GM12878 (cell line): ENCODE measurements at regions not wholly inside any gene's neighbourhood (a gene's known extent, or its start where the extent isn't known, plus 50 kb on each side); places are given as distances from the start of the nearest gene placed in this dataset.

ENCODE experiments used
- ATAC-seq: fragments of 200-7000 bp; cut with Tn5 transposase; 3 replicates; pipeline ENCODE4 v1.9.1; 2020; ENCODE audit warnings: mild to moderate bottlenecking, moderate library complexity
- BruUV-seq: library from RNA; stranded (reverse); fragments of 400-500 nt; replicated peaks from 2 replicates; lab custom pipeline; 2021; lab: Mats Ljungman, UMichigan
- CTCF ChIA-PET: fragments of 300-600 bp; sonication (Branson Sonifier 250); formaldehyde crosslinking; extraction: SDS; loops from one replicate; lab custom pipeline; 2021; ENCODE audit warnings: inconsistent platforms; lab: Yijun Ruan, JAX
- POLR2A ChIA-PET: fragments of 350-600 bp; formaldehyde crosslinking; extraction: SDS; loops from one replicate; lab custom pipeline; 2021; ENCODE audit warnings: inconsistent platforms; lab: Charles Lee
- RAD21 ChIA-PET: fragments of 300-600 bp; sonication (Branson Sonifier 250); formaldehyde crosslinking; loops from one replicate; lab custom pipeline; 2023; ENCODE audit warnings: antibody characterized with exemption; ENCODE audit not compliant: unreplicated experiment; lab: Charles Lee
- SMC1A ChIA-PET: fragments of 300-600 bp; sonication (Branson Sonifier 250); formaldehyde crosslinking; loops from one replicate; lab custom pipeline; 2023; ENCODE audit not compliant: unreplicated experiment, uncharacterized antibody; lab: Charles Lee
- DNase-seq: peaks from one replicate; pipeline ENCODE4 v3.0.0-alpha.2; 2011; ENCODE audit warnings: low read depth, low spot score
- FAIRE-seq: peaks from 3 replicates; lab custom pipeline; 2011; peaks lifted over from hg19 to GRCh38; lab: Jason Lieb, UNC
- H2AFZ ChIP-seq: 2 replicates; pipeline ENCODE4 v1.6.0; 2011; ENCODE audit warnings: low read depth, low read length, control low read depth; ENCODE audit not compliant: control insufficient read depth
- H3K27ac ChIP-seq: 2 replicates; pipeline ENCODE4 v1.5.1; 2011; ENCODE audit warnings: control low read depth; ENCODE audit not compliant: control insufficient read depth, insufficient read depth
- H3K27me3 ChIP-seq, 2 experiments: replicated peaks in 1 of 2; 2 replicates each; pipeline versions ENCODE4 v1.6.0 to v1.6.1; 2011; ENCODE audit warnings: low read length in 1 of 2; ENCODE audit not compliant: control insufficient read depth in 2 of 2, insufficient read depth in 2 of 2
- H3K36me3 ChIP-seq, 2 experiments: 2 replicates each; pipeline ENCODE4 v1.5.1; 2011; ENCODE audit warnings: low read length in 1 of 2; ENCODE audit not compliant: control insufficient read depth in 2 of 2, insufficient read depth in 2 of 2
- H3K4me1 ChIP-seq: 2 replicates; pipeline ENCODE4 v1.6.1; 2011; ENCODE audit warnings: mild to moderate bottlenecking, low read length, moderate library complexity, mixed read lengths; ENCODE audit not compliant: control insufficient read depth, insufficient read depth
- H3K4me2 ChIP-seq: 2 replicates; pipeline ENCODE4 v1.6.0; 2011; ENCODE audit warnings: control low read depth; ENCODE audit not compliant: control insufficient read depth, insufficient read depth
- H3K4me3 ChIP-seq: fragments of 200-600 bp; sonication (generic); 2 replicates; pipeline ENCODE4 v1.5.1; 2016
- H3K79me2 ChIP-seq: 2 replicates; pipeline ENCODE4 v1.6.0; 2011; ENCODE audit warnings: low read length; ENCODE audit not compliant: control insufficient read depth, insufficient read depth
- H3K9ac ChIP-seq: 2 replicates; pipeline ENCODE4 v1.8.0; 2011; ENCODE audit warnings: low read length, control low read depth, mixed read lengths; ENCODE audit not compliant: control insufficient read depth, insufficient read depth
- H3K9me3 ChIP-seq: replicated peaks from 3 replicates; pipeline ENCODE4 v1.5.1; 2011; ENCODE audit warnings: mild to moderate bottlenecking, low read length; ENCODE audit not compliant: control insufficient read depth, insufficient read depth
- H4K20me1 ChIP-seq: 2 replicates; pipeline ENCODE4 v1.6.0; 2011; ENCODE audit not compliant: control insufficient read depth, insufficient read depth
- ATF3 ChIP-seq: IDR thresholded peaks from 2 replicates; pipeline ENCODE4 v1.6.1; 2011; ENCODE audit warnings: low read depth, mild to moderate bottlenecking, low read length, moderate library complexity, borderline replicate concordance; ENCODE audit errors: extremely low read depth
- BACH1 ChIP-seq: fragments of 450-650 bp; IDR thresholded peaks from 2 replicates; pipeline ENCODE4 v1.6.1; 2017; ENCODE audit warnings: mild to moderate bottlenecking, borderline replicate concordance
- BCLAF1 ChIP-seq: fragments of 450-650 bp; IDR thresholded peaks from 2 replicates; pipeline ENCODE4 v1.6.1; 2017; ENCODE audit warnings: antibody characterized with exemption, mild to moderate bottlenecking, moderate library complexity
- BHLHE40 ChIP-seq, 2 experiments: fragments of 450-650 bp in 1 of 2; IDR thresholded peaks; 2 replicates each; pipeline ENCODE4 v1.6.1; 2011 to 2017; ENCODE audit warnings: low read depth in 2 of 2, borderline replicate concordance in 1 of 2, improper control_type of control experiment in 1 of 2, low read length in 1 of 2, mild to moderate bottlenecking in 1 of 2
- CHD1 ChIP-seq: IDR thresholded peaks from 2 replicates; pipeline ENCODE4 v1.6.1; 2012; ENCODE audit warnings: low read depth, low read length, improper control_type of control experiment
- DPF2 ChIP-seq: fragments of 450-650 bp; IDR thresholded peaks from 2 replicates; pipeline ENCODE4 v1.6.1; 2017; ENCODE audit warnings: mild to moderate bottlenecking
- FOXK2 ChIP-seq: fragments of 450-650 bp; IDR thresholded peaks from 2 replicates; pipeline ENCODE4 v1.6.1; 2017; ENCODE audit warnings: mild to moderate bottlenecking, moderate library complexity
- IKZF1 ChIP-seq: fragments of 450-650 bp; conservative IDR thresholded peaks from 2 replicates; pipeline ENCODE4 v1.6.1; 2017; ENCODE audit warnings: antibody characterized with exemption, mild to moderate bottlenecking
- JUNB ChIP-seq: IDR thresholded peaks from 2 replicates; pipeline ENCODE4 v1.6.1; 2016; ENCODE audit warnings: antibody characterized with exemption, mild to moderate bottlenecking
- MTA3 ChIP-seq: IDR thresholded peaks from 2 replicates; pipeline ENCODE4 v1.6.1; 2012; ENCODE audit warnings: low read length, inconsistent platforms, borderline replicate concordance
- NR2F1 ChIP-seq: fragments of 450-650 bp; conservative IDR thresholded peaks from 2 replicates; pipeline ENCODE4 v1.6.1; 2017; ENCODE audit warnings: mild to moderate bottlenecking
- RELB ChIP-seq: fragments of 450-650 bp; IDR thresholded peaks from 2 replicates; pipeline ENCODE4 v1.6.1; 2017; ENCODE audit warnings: low read depth, mild to moderate bottlenecking, moderate library complexity
- SRF ChIP-seq, 2 experiments: IDR thresholded peaks; 2 replicates each; pipeline ENCODE4 v1.6.1; 2011; ENCODE audit warnings: low read depth in 2 of 2, low read length in 2 of 2, mild to moderate bottlenecking in 1 of 2, moderate library complexity in 1 of 2
- ZNF217 ChIP-seq: fragments of 450-650 bp; IDR thresholded peaks from 2 replicates; pipeline ENCODE4 v1.6.1; 2017; ENCODE audit warnings: antibody characterized with exemption, mild to moderate bottlenecking
- WGBS: methylation state at CpG from one replicate; pipeline ENCODE4 v1.1.6; 2016; ENCODE audit warnings: low lambda C conversion rate; ENCODE audit not compliant: insufficient replicate concordance, insufficient coverage; ENCODE audit errors: missing lambda C conversion rate; 5-methylcytosine and 5-hydroxymethylcytosine counted together
- in situ Hi-C: fragments of 300-500 bp; cut with MboI; formaldehyde crosslinking; loops from 9 replicates; pipeline ENCODE4 v1.14.3; 2018; ENCODE audit warnings: mixed read lengths
- intact Hi-C: fragments of 100-400 bp; cut with micrococcal nuclease; formaldehyde crosslinking; loops from one replicate; pipeline ENCODE4 v1.14.2; 2022; ENCODE audit not compliant: unreplicated experiment

GRCh38 chr13:48163061-48163460 lies 68.2 kb upstream of the MED4 start:
- H3K9me3 ChIP-seq = no peaks in the 10 kb centered on the region; the same call in 2 of the 3 replicates
- H3K36me3 ChIP-seq = no peaks in the 10 kb centered on the region
- 71% methylated on average over 4 of the region's 4 CpGs for WGBS
- TF ChIP-seq BHLHE40 (IDR thresholded peaks at IDR 0.05; ENCODE audit: borderline replicate concordance in 1 of 2, low read depth in 2 of 2, low read length in 1 of 2) (no peak), DPF2 (no peak), ZNF217 (no peak), ATF3 (no peak), MTA3 (no peak), NR2F1 (no peak), JUNB (no peak)
- in situ Hi-C loops = no loop called here
- RAD21 ChIA-PET = interaction anchor here (0.8 kb wide), 1 partner anchor 714 kb away, joined by 3 read pairs; no protein-coding TSS in a partner anchor
- H4K20me1 ChIP-seq = no peaks in the 10 kb centered on the region
- no TSS peak for BruUV-seq
- DNase-seq (no peak), ATAC-seq (no peak), FAIRE-seq (no peak)
- POLR2A ChIA-PET = no interaction called here
- intact Hi-C loops = no loop called here
- no peak overlapping the region for H2AFZ ChIP-seq
- SMC1A ChIA-PET = interaction anchor here (1.2 kb wide), 1 partner anchor 22 kb away, joined by 3 read pairs; no protein-coding TSS in a partner anchor
- no peaks in the 10 kb centered on the region for H3K4me1 ChIP-seq
- CTCF ChIA-PET = no interaction called here
- H3K9ac ChIP-seq = no peak overlapping the region
- peaks cover under 1 to 2% of the 10 kb centered on the region in 2 experiments; a peak in 1 of 4 replicates for H3K27me3 ChIP-seq
- no peak overlapping the region for H3K4me2 ChIP-seq
- no peak overlapping the region for H3K4me3 ChIP-seq
- no peaks in the 10 kb centered on the region for H3K79me2 ChIP-seq
- no peak overlapping the region for H3K27ac ChIP-seq

- POLR2A ChIA-PET = no interaction called here
Measured at GRCh38 chr13:48162217-48162616, 67.3 kb upstream of the MED4 start.

More at GRCh38 chr13:48162217-48162616, 67.3 kb upstream of the MED4 start:
- TF ChIP-seq BCLAF1 = no peak
- no peak for TF ChIP-seq SRF (IDR thresholded peaks at IDR 0.05; ENCODE audit: low read depth in 2 of 2, low read length in 2 of 2)
- TF ChIP-seq RELB = no peak
- no peak for TF ChIP-seq FOXK2
- no peak for TF ChIP-seq BACH1
- TF ChIP-seq CHD1 = no peak
- no peak for TF ChIP-seq IKZF1
- no peak overlapping the region for H2AFZ ChIP-seq
- no peaks in the 10 kb centered on the region; the same call in 2 of the 3 replicates for H3K9me3 ChIP-seq
- no peak for ATAC-seq
- ChIA-PET SMC1A (interaction anchor here (0.7 to 1.2 kb wide), 2 partner anchors 9 to 21 kb away, joined by 3 read pairs; no protein-coding TSS in a partner anchor), RAD21 (interaction anchor here (0.8 kb wide), 1 partner anchor 715 kb away, joined by 3 read pairs; no protein-coding TSS in a partner anchor), CTCF (interaction anchor here (1.1 kb wide), 1 partner anchor 12 kb away, joined by 3 read pairs; no protein-coding TSS in a partner anchor)
- no peak overlapping the region for H3K27ac ChIP-seq
- no peak for DNase-seq
- H3K4me1 ChIP-seq = no peaks in the 10 kb centered on the region
- no peak overlapping the region for H3K9ac ChIP-seq
- H3K4me2 ChIP-seq = no peak overlapping the region
- FAIRE-seq = no peak
- 93% methylated on average over 2 of the region's 2 CpGs for WGBS
- no peaks in the 10 kb centered on the region for H4K20me1 ChIP-seq
- H3K36me3 ChIP-seq = no peaks in the 10 kb centered on the region
- intact Hi-C loops (no loop called here), in situ Hi-C loops (no loop called here)
- BruUV-seq = no TSS peak
- no peaks in the 10 kb centered on the region for H3K79me2 ChIP-seq
- H3K4me3 ChIP-seq = no peak overlapping the region
- H3K27me3 ChIP-seq = 0 out of 4 replicates have a peak, but pooled peaks cover 0 to 2% of the 10 kb centered on the region in 2 experiments
